T-helper 1 cell treated with Interleukin-12 subunit alpha and Interleukin-12 subunit beta and Interleukin-4 antibody, amounts not matched to agents 30 ng/mL and 1 ng/mL, for 36 hours (primary cell): ENCODE measurements at regions not wholly inside any gene's neighbourhood (a gene's known extent, or its start where the extent isn't known, plus 50 kb on each side); places are given as distances from the start of the nearest gene placed in this dataset.

Experiments used
- intact Hi-C: fragments of 100-400 bp; cut with micrococcal nuclease; formaldehyde crosslinking; loops from one replicate; pipeline ENCODE4 v1.15.1; 2024

GRCh38 chr1:101316256-101316655 is 79.4 kb downstream of the S1PR1 start:
- intact Hi-C loops: loop anchor here (10.0 kb wide), 1 partner anchor 1531 kb away; no protein-coding TSS in a partner anchor

DNA sequence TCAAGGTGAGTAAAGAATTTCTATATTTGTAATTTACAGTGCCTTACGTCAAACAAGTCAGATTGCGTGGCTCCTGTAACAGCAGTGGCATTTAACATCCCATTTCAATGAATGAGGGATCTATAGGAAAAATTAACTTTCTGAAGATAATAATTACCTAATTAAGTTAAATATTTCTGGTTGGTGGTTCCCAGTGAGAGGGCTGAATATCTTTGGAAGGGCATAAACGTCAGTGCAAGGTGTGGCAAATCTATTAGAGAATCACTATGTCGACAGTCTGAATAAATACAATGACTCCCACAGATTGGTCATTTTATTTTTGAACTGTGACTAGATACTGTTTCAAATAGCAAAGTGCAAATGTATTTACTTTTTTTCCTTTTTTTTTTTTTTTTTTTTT is 80.0 kb downstream of the S1PR1 start:
- intact Hi-C loops: loop anchor here (10.0 kb wide), 1 partner anchor 1532 kb away; no protein-coding TSS in a partner anchor

- intact Hi-C loops: loop anchor here (10.0 kb wide), 1 partner anchor 1533 kb away; no protein-coding TSS in a partner anchor
Observed at GRCh38 chr1:101317590-101317989, 80.8 kb downstream of the S1PR1 start.

- intact Hi-C loops: no loop called here
Observed at GRCh38 chr1:101323535-101323934, 86.7 kb downstream of the S1PR1 start.

DNA sequence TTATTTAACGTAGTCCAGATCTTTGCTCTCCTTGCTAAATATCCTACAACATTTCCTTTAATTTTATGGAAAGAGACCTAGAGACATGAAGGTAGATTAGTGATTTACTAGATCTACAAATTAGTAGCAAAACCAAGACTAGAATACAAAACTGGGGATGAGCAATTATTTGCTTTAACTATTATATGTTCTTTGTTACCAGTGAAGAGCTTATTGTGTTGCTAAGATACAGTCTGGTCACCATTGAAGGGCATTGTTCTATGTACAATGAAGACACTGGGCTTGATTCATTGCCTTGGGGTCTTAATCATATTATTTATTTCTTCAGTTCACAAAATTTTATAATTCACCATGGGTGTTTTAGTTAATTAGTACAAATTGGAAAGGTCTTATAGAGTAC is 88.3 kb downstream of the S1PR1 start:
- intact Hi-C loops: no loop called here

DNA sequence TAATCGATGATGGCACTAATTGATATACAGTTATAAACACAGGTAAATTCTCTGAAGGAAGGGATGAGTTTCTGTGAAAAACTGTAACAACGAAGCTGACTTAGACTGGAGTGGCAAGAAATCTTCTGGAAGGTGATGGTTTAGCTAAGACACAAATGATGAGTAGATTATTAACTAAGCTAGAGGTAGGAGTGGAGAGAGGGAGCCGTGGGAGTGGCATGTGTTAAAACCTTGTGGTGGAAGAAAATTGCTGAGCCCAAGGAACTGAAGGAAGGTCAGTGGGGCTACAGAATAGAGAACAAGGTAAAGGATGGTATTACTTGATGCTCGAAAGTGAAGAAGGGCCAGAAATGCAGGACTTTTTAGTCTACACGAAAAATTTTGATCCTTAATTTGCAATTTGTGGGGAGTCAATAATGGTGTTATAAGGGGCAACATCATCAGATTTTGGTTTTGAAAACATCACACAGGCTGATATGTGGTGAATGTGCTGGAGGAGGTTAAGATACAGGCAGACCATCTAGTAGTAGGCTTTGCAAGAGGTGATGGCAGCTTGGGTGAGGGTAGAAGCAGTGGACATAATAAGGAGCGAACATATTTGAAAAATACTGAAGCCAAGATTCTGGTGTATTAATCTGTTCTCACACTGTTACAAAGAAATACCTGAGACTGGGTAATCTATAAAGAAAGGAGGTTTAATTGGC is 93.8 kb downstream of the S1PR1 start:
- intact Hi-C loops: no loop called here

DNA sequence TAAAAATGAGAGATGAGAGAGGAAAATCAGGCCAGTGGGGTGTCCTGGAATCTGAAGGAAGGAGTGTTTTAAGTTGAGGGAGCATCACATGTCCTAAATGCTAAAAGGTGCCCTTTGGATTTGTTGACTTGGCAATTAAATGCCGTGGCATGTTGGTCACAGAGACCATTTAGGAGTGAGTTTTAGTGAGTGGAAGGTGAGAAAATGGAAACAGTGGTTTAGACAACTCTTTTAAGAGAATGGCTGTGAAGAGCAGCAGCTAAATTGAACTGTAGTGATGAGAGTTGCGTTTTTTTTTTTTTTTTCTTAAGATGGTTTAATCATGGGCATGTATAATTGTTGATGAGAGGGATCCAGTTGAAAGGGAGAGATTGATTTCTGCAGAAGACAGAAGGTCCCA is 95.0 kb downstream of the S1PR1 start:
- intact Hi-C loops: no loop called here

- intact Hi-C loops: no loop called here
Observed at GRCh38 chr1:101332633-101333032, 95.8 kb downstream of the S1PR1 start.

GRCh38 chr1:101333186-101333585 is 96.4 kb downstream of the S1PR1 start:
- intact Hi-C loops: no loop called here

DNA sequence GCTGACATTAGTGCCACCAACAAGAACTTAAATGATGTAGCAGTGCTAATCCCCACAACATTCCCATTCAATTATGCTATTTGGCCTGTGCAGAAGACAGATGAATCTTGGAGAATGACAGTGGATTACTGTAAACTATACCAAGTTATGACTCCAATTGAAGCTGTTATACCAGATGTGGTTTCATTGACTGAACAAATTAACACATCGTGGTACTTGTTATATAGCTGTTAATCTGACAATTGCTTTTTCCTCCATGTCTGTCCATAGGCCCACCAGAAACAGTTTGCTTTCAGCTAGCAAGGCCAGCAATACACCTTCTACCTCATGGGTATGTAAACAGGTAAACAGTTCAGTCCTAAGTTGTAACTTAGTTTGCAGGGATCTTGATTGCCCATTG is 101.1 kb downstream of the S1PR1 start:
- intact Hi-C loops: no loop called here

DNA sequence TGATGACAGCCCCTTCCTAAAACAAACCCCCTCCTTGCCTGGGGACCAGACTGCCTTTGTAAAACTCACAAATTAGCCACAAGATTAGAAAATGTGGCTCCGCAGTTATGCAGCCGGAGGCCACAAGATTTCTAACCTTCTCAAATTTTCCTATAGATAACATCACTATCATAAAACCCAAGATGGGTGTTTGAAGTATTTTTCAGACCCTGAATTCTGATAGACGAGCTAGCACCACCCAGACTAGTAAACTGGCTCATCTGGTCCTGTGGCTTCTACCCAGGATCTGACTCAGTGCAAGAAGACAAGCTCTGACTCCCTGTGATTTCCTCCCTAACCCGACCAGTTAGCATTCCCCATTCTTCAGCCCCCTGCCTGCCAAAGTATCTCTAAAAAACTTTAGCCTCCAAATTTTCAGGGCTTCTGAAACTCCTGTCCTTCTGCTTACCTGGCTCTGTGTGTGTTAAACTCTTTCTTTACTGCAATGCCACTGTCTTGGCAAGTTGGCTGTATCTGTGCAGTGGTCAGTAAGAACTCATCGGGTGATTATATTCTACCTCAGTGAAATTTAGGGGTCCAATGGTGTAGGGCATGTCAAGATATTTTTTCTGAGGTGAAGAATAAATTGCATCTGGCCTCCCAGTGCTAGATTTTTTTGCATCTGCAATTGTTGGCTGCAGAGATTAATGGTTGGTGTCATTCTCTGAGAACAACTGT is 102.1 kb downstream of the S1PR1 start:
- intact Hi-C loops: no loop called here

DNA sequence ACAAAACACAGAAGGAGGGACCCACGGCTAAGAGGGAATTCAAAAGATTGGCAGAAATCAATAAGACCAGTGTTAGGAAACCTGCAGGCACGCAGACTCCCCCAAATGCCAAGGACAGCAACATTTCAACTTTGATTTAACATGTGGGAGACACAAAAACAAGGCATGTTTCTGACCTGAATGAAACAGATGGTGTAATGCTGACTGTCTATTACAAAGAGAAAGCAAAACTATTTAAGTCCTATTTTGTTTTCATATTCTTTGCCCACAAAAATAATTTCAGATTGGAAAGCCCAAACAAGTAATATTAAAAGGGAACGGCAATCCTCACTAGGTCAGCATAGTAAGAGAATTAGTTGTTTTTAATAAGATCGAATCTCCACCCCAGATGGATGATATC is 107.9 kb downstream of the S1PR1 start:
- intact Hi-C loops: no loop called here

DNA sequence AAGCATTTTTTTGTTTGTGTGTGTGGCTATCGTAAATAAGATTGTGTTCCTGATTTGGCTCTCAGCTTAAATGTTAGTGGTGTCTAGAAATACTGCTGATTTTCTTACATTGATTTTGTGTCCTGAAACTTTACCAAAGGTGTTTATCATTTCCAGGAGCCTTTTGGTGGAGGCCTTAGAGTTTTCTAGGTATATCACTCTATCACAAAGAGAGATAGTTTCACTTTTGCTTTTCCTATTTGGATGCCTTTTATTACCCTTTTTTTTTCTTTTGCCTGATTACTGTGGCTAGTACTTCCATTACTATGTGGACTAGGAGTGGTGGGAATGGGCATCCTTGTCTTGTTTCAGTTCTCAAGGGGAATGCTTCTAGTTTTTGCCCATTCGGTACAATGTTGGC is 109.6 kb downstream of the S1PR1 start:
- intact Hi-C loops: loop anchor here (1.0 kb wide), 2 partner anchors 11 to 36 kb away; no protein-coding TSS in a partner anchor

- intact Hi-C loops: loop anchor here (5.0 kb wide), 1 partner anchor 219 kb away; no protein-coding TSS in a partner anchor
Observed at GRCh38 chr1:101356013-101356412, 119.2 kb downstream of the S1PR1 start.

DNA sequence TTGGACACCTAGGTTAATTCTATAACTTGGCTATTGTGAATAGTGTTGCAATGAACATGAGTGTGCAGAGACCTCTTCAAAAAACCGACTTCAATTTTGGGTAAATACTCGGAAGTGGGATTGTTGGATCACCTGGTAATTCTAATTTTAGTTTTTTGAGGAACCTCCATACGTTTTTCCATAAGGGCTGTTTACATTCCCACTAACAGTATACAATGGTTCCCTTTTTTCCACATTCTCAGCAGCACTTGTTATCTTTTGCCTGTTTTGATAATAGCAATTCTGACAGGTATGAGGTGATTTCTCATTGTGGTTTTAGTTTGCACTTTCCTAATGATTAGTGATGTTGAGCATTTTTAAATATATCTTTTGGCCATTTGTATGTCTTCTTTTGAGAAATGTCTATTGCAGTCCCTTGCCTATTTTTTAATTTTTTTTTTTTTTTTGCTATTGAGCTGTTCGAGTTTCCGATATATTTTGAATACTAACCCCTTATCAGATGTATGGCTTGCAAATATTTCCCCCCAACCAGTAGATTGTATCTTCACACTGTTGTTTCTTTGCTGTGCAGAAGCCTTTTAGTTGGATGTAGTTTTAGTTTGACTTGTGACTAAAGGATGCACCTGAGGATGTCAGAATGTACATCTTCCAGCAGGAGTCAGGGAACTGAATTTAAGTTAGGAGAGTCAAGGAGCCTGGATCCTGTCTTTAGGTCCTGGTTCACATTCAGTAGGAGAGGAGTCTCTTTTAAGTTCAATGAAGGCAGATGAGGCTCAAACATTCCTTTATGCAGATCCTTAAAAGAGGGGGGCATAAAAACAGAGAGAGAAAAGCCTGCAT is 120.0 kb downstream of the S1PR1 start:
- intact Hi-C loops: loop anchor here (1.0 to 5.0 kb wide), 9 partner anchors 11 to 522 kb away; partner anchors contain the start of gene DPH5

DNA sequence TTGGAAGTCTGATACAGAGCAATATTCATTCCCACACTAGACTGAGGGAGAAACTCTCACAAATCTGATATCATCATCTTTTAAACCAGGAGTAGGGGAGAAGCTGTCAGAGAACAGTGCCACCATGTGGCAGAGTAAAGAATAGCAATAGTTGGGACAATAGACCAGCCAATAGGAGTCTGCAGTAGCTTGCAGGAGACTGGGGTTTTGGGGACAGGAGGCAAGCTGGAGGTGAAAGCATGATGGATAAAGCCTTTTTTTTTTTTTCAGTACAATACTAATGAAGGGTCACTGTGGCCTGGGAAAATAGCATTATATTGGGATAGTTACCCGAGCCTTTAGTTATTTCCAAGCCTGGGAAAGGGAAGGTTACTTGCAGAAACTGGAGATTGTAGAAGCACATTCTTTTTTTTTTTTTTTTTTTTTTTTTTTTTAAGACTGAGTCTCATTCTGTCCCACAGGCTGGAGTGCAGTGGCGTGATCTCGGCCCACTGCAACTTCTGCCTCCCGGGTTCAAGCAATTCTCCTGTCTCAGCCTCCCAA is 120.7 kb downstream of the S1PR1 start:
- intact Hi-C loops: loop anchor here (1.0 to 5.0 kb wide), 9 partner anchors 11 to 522 kb away; partner anchors contain the start of gene DPH5

DNA sequence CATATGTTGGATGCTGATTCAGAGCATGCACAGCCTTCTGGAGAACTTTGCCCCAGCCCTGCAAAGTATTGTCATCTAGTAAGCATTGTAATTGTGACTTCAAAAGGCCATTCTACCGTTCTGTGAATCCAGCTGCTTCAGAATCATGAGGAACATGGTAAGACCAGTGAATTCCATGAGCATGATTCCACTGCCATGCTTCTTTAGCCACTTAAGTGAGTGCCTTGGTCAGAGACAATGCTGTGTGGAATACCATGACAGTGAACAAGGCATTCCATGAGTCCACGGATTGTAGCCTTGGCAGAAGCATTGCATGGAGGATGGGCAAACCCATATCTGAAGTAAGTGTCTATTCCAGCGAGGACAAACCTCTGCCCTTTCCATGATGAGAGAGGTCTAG is 123.7 kb downstream of the S1PR1 start:
- intact Hi-C loops: no loop called here

DNA sequence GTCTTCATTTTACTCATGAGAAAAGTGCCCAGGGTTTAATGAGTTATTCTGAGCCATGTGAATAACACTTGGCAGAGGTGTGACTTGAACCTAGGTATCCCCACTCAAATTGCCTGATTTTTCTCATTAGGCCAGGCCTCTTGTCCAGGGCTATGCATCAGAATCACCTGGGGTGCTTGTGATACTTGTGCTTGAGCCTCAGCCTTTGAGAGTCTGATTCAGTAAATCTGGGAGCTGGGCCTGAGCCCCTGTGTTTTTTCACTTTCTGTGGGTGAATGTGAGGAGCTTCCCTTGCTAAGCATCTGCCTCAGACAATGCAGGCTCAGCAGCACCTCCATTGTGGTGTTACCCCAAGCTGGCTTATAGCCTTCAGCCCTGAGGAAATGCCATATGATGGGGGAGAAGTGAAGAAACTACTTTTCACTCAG is 127.1 kb downstream of the S1PR1 start:
- intact Hi-C loops: no loop called here

- intact Hi-C loops: no loop called here
Observed at GRCh38 chr1:101364370-101365120, 127.7 kb downstream of the S1PR1 start.

GRCh38 chr1:101365186-101365585 is 128.4 kb downstream of the S1PR1 start:
- intact Hi-C loops: no loop called here

DNA sequence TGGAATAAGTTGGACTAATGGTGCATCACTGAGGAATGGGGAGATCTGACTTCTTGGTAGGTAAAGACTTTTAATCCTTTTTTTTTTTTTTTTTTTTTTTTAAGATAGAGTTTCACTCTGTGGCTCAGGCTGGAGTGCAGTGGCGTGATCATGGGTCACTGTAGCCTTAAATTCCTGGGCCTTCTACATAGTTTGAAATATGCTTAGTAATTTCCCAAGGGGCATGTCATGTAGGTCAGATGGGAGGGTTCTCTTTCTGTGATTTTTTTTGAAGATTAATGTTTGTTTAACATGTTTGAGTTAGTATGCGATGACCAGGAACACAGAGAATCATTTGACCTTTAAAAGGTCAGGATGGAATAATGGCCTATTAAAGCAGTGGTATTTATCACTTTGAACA is 129.1 kb downstream of the S1PR1 start:
- intact Hi-C loops: no loop called here
